K562 (cell line): ENCODE measurements at regions not wholly inside any gene's neighbourhood (a gene's known extent, or its start where the extent isn't known, plus 50 kb on each side); places are given as distances from the start of the nearest gene placed in this dataset. TPM values are rescaled to one million over a fixed set of nuclear protein-coding genes. Genes with fewer than 3 reads are reported as not detected.

ENCODE experiments used
- small RNA-seq: library from RNA; depleted of rRNA; stranded (forward); fragments of <200 nt; gene quantifications from one replicate; pipeline ENCODE3, GENCODE V24; 2014

Small RNA genes in the stretch of these regions (small RNA-seq; reads per million reads assigned to genes)
- gene AC092447.9: not detected
- not detected for gene RNU6-1052P
- gene RNU6-1335P: not detected
- gene SEPT14P24: not detected
